Prostate gland (tissue), 2 donors: ENCODE measurements at regions not wholly inside any gene's neighbourhood (a gene's known extent, or its start where the extent isn't known, plus 50 kb on each side); places are given as distances from the start of the nearest gene placed in this dataset.

Experiments
- CTCF ChIP-seq, 4 experiments: fragments of 200-600 bp in 2 of 4; fragments of 450-650 bp in 2 of 4; sonication (generic) in 2 of 4; IDR thresholded peaks; 1 replicate in 3 of 4; 2 replicates in 1 of 4; pipeline ENCODE4 v1.5.1; 2016 to 2019; ENCODE audit warnings: antibody characterized with exemption in 4 of 4, mild to moderate bottlenecking in 2 of 4, moderate library complexity in 2 of 4
- POLR2A ChIP-seq: fragments of 450-650 bp; IDR thresholded peaks from one replicate; pipeline ENCODE4 v1.6.1; 2016; ENCODE audit warnings: antibody characterized with exemption, mild to moderate bottlenecking
- POLR2AphosphoS5 ChIP-seq: sonication (generic); formaldehyde crosslinking; IDR thresholded peaks from one replicate; pipeline ENCODE4 v1.6.1; 2017; ENCODE audit warnings: antibody characterized with exemption

GRCh38 chr18:60980422-60981005 lies 352.7 kb upstream of the CDH20 start:
- no peak for TF ChIP-seq CTCF (IDR thresholded peaks at IDR 0.05)
- no peak for TF ChIP-seq POLR2AphosphoS5
- no peak for TF ChIP-seq POLR2A
